ENCODE measurements at regions not wholly inside any gene's neighbourhood (a gene's known extent, or its start where the extent isn't known, plus 50 kb on each side); places are given as distances from the start of the nearest gene placed in this dataset.
A peak's percentile ranks its signal among the peaks of the same experiment; 100 is the strongest.

GRCh38 chr12:94763462-94763861 lies 113.1 kb upstream of the TMCC3 start:
- FAIRE-seq, result no peak
- Histone ChIP-seq H3K27me3 (ENCODE audit: control insufficient read depth, insufficient read depth, low read length) (no peaks in the 10 kb centered on the region), H3K36me3 (ENCODE audit: control insufficient read depth, insufficient read depth, low read length) (no peaks in the 10 kb centered on the region), H3K4me3 (ENCODE audit: low read depth, low read length) (no peak overlapping the region)
- TF ChIP-seq CTCF (IDR thresholded peaks at IDR 0.05; ENCODE audit: insufficient read depth, low read length, severe bottlenecking), result no peak
- no peak for DNase-seq (ENCODE audit: low read depth)

- H3K4me3 ChIP-seq (ENCODE audit: low read depth, low read length), result no peak overlapping the region
- DNase-seq (ENCODE audit: low read depth), result no peak
- no peaks in the 10 kb centered on the region for H3K36me3 ChIP-seq (ENCODE audit: control insufficient read depth, insufficient read depth, low read length)
- no peak for FAIRE-seq
- H3K27me3 ChIP-seq (ENCODE audit: control insufficient read depth, insufficient read depth, low read length), result no peaks in the 10 kb centered on the region
- TF ChIP-seq CTCF (IDR thresholded peaks at IDR 0.05; ENCODE audit: insufficient read depth, low read length, severe bottlenecking), result no peak
These were observed 112.6 kb upstream of the TMCC3 start for GRCh38 chr12:94762943-94763342.

GRCh38 chr12:94762259-94762942 lies 112.0 kb upstream of the TMCC3 start:
- Histone ChIP-seq H3K4me3 (ENCODE audit: low read depth, low read length) (no peak overlapping the region), H3K36me3 (ENCODE audit: control insufficient read depth, insufficient read depth, low read length) (no peaks in the 10 kb centered on the region), H3K27me3 (ENCODE audit: control insufficient read depth, insufficient read depth, low read length) (no peaks in the 10 kb centered on the region)
- FAIRE-seq (no peak), DNase-seq (ENCODE audit: low read depth) (peak; percentile 96)
- no peak for TF ChIP-seq CTCF (IDR thresholded peaks at IDR 0.05; ENCODE audit: insufficient read depth, low read length, severe bottlenecking)

GRCh38 chr12:94761559-94761958 lies 111.2 kb upstream of the TMCC3 start:
- DNase-seq (ENCODE audit: low read depth), result peak; percentile 99
- Histone ChIP-seq H3K4me3 (ENCODE audit: low read depth, low read length) (no peak overlapping the region), H3K27me3 (ENCODE audit: control insufficient read depth, insufficient read depth, low read length) (no peaks in the 10 kb centered on the region), H3K36me3 (ENCODE audit: control insufficient read depth, insufficient read depth, low read length) (no peaks in the 10 kb centered on the region)
- no peak for FAIRE-seq
- TF ChIP-seq CTCF (IDR thresholded peaks at IDR 0.05; ENCODE audit: insufficient read depth, low read length, severe bottlenecking), result no peak

GRCh38 chr12:94760786-94761185 lies 110.4 kb upstream of the TMCC3 start:
- no peaks in the 10 kb centered on the region for H3K27me3 ChIP-seq (ENCODE audit: control insufficient read depth, insufficient read depth, low read length)
- DNase-seq (ENCODE audit: low read depth) (no peak), FAIRE-seq (no peak)
- no peak overlapping the region for H3K4me3 ChIP-seq (ENCODE audit: low read depth, low read length)
- TF ChIP-seq CTCF (IDR thresholded peaks at IDR 0.05; ENCODE audit: insufficient read depth, low read length, severe bottlenecking), result no peak
- no peaks in the 10 kb centered on the region for H3K36me3 ChIP-seq (ENCODE audit: control insufficient read depth, insufficient read depth, low read length)

GRCh38 chr12:94756789-94757188 lies 106.4 kb upstream of the TMCC3 start:
- Histone ChIP-seq H3K4me3 (ENCODE audit: low read depth, low read length) (no peak overlapping the region), H3K36me3 (ENCODE audit: control insufficient read depth, insufficient read depth, low read length) (no peaks in the 10 kb centered on the region), H3K27me3 (ENCODE audit: control insufficient read depth, insufficient read depth, low read length) (no peaks in the 10 kb centered on the region)
- no peak for FAIRE-seq
- DNase-seq (ENCODE audit: low read depth), result no peak
- TF ChIP-seq CTCF (IDR thresholded peaks at IDR 0.05; ENCODE audit: insufficient read depth, low read length, severe bottlenecking), result no peak

Data from bronchial epithelial cell (primary cell).